Hepatocyte (in vitro differentiated cells): ENCODE measurements at regions not wholly inside any gene's neighbourhood (a gene's known extent, or its start where the extent isn't known, plus 50 kb on each side); places are given as distances from the start of the nearest gene placed in this dataset.

Source experiments
- DNase-seq: peaks from one replicate; pipeline ENCODE4 v3.0.0-alpha.2; 2016; ENCODE audit warnings: low spot score
- H2AFZ ChIP-seq: fragments of 200-600 bp; sonication (generic); 2 replicates; pipeline ENCODE4 v1.6.0; 2016; ENCODE audit warnings: antibody characterized with exemption, mild to moderate bottlenecking
- H3K27ac ChIP-seq: fragments of 200-600 bp; sonication (generic); 2 replicates; pipeline ENCODE4 v1.5.1; 2016; ENCODE audit warnings: mild to moderate bottlenecking
- H3K27me3 ChIP-seq: fragments of 200-600 bp; sonication (generic); 2 replicates; pipeline ENCODE4 v1.6.1; 2016
- H3K36me3 ChIP-seq: fragments of 200-600 bp; sonication (generic); replicated peaks from 2 replicates; pipeline ENCODE4 v1.5.1; 2016; ENCODE audit warnings: low read depth; ENCODE audit not compliant: insufficient read depth
- H3K4me1 ChIP-seq: fragments of 200-600 bp; sonication (generic); 2 replicates; pipeline ENCODE4 v1.5.1; 2016; ENCODE audit warnings: mild to moderate bottlenecking, moderate library complexity; ENCODE audit not compliant: insufficient read depth
- H3K4me2 ChIP-seq: fragments of 200-600 bp; sonication (generic); 2 replicates; pipeline ENCODE4 v1.6.0; 2016
- H3K4me3 ChIP-seq: fragments of 200-600 bp; sonication (generic); 2 replicates; pipeline ENCODE4 v1.5.1; 2016; ENCODE audit warnings: mild to moderate bottlenecking
- H3K79me2 ChIP-seq: fragments of 200-600 bp; sonication (generic); 2 replicates; pipeline ENCODE4 v1.6.0; 2017; ENCODE audit warnings: mild to moderate bottlenecking
- H3K9me2 ChIP-seq: fragments of 200-600 bp; sonication (generic); replicated peaks from 2 replicates; pipeline ENCODE4 v1.6.0; 2017; ENCODE audit warnings: mild to moderate bottlenecking; ENCODE audit not compliant: insufficient read depth
- H3K9me3 ChIP-seq: fragments of 200-600 bp; sonication (generic); 2 replicates; pipeline ENCODE4 v1.5.1; 2016; ENCODE audit warnings: low read depth, mild to moderate bottlenecking
- H4K20me1 ChIP-seq: fragments of 200-600 bp; sonication (generic); 2 replicates; pipeline ENCODE4 v1.6.0; 2016; ENCODE audit warnings: mild to moderate bottlenecking; ENCODE audit not compliant: insufficient read depth, poor library complexity, severe bottlenecking
- EZH2 ChIP-seq: fragments of 200-600 bp; sonication (generic); IDR thresholded peaks from 2 replicates; pipeline ENCODE4 v1.6.1; 2016; ENCODE audit warnings: antibody characterized with exemption, mild to moderate bottlenecking, borderline replicate concordance
- EZH2phosphoT487 ChIP-seq: fragments of 200-600 bp; sonication (generic); IDR thresholded peaks from one replicate; pipeline ENCODE4 v1.6.1; 2018; ENCODE audit warnings: antibody characterized with exemption, mild to moderate bottlenecking, low read depth, moderate library complexity; ENCODE audit not compliant: unreplicated experiment, severe bottlenecking
- WGBS: methylation state at CpG from one replicate; pipeline ENCODE4 v1.1.6; 2016; ENCODE audit warnings: low lambda C conversion rate; ENCODE audit errors: missing lambda C conversion rate; 5-methylcytosine and 5-hydroxymethylcytosine counted together
- TF ChIP-seq, protein P1 (sequence below): fragments of 200-600 bp; sonication (generic); IDR thresholded peaks from 2 replicates; pipeline ENCODE4 v1.5.1; 2016; ENCODE audit warnings: antibody characterized with exemption, mild to moderate bottlenecking; ENCODE audit not compliant: poor library complexity

DNA sequence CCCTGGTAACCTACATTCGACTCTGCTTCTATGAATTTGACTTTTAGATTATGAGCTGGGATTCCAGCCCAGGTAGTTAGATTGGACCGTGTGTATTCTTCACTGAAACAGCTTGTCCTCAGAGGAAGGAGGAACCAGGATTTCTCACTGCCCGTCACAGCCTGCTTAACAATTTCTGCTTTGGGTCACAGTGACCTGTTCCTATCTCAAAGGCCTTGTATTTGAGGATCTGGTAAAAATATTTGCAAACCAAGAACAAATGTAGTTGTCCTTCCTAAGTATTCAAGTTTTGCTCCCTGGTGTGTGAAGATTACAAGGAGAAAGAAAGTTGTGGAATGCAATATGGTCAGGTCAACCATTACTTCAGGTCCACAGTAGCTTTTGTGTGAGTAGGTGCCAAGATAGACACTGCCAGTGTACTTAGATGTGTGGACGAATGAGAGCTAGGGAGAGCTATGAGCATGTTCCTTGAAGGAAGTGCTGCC, 55.1 kb downstream of the KIF4B start:
- no peaks in the 10 kb centered on the region for H3K9me2 ChIP-seq
- no peaks in the 10 kb centered on the region for H3K79me2 ChIP-seq
- H3K27ac ChIP-seq: no peak overlapping the region
- no peaks in the 10 kb centered on the region for H3K4me1 ChIP-seq
- no peak overlapping the region for H3K4me2 ChIP-seq
- no peaks in the 10 kb centered on the region for H3K27me3 ChIP-seq
- H2AFZ ChIP-seq: no peak overlapping the region
- no peaks in the 10 kb centered on the region for H3K9me3 ChIP-seq
- TF ChIP-seq, protein P1, sequence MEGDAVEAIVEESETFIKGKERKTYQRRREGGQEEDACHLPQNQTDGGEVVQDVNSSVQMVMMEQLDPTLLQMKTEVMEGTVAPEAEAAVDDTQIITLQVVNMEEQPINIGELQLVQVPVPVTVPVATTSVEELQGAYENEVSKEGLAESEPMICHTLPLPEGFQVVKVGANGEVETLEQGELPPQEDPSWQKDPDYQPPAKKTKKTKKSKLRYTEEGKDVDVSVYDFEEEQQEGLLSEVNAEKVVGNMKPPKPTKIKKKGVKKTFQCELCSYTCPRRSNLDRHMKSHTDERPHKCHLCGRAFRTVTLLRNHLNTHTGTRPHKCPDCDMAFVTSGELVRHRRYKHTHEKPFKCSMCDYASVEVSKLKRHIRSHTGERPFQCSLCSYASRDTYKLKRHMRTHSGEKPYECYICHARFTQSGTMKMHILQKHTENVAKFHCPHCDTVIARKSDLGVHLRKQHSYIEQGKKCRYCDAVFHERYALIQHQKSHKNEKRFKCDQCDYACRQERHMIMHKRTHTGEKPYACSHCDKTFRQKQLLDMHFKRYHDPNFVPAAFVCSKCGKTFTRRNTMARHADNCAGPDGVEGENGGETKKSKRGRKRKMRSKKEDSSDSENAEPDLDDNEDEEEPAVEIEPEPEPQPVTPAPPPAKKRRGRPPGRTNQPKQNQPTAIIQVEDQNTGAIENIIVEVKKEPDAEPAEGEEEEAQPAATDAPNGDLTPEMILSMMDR: no peak
- TF ChIP-seq EZH2: no peak
- TF ChIP-seq EZH2phosphoT487: no peak
- no peak overlapping the region for H3K4me3 ChIP-seq
- 89% methylated on average over 4 of the region's 4 CpGs for WGBS
- no peaks in the 10 kb centered on the region for H4K20me1 ChIP-seq
- H3K36me3 ChIP-seq: no peaks in the 10 kb centered on the region
- no peak for DNase-seq

DNA sequence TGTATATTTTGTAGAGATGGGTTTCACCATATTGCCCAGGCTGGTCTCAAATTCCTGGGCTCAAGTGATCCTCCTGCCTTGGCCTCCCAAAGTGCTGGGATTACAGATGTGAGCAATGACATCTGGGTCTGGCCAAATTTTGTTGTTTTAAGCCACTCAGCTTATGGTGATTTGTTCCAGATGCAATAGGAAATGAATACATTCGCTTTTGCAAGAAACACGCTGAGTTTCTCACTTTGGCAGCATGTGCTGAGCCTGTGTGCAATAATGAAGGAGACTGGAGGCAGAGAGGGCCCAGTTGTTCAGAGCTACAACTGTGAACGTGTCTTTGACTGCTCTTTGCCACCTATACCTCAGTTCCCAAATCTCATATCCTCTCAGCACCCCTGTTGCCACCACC, 56.4 kb downstream of the KIF4B start:
- Histone ChIP-seq H4K20me1 (no peaks in the 10 kb centered on the region), H3K27me3 (no peaks in the 10 kb centered on the region), H3K9me2 (no peaks in the 10 kb centered on the region), H2AFZ (no peak overlapping the region), H3K4me3 (no peak overlapping the region), H3K36me3 (no peaks in the 10 kb centered on the region), H3K4me2 (no peak overlapping the region), H3K79me2 (no peaks in the 10 kb centered on the region), H3K4me1 (no peaks in the 10 kb centered on the region), H3K27ac (no peak overlapping the region), H3K9me3 (no peaks in the 10 kb centered on the region)
- TF ChIP-seq EZH2phosphoT487 (no peak), EZH2 (no peak)
- TF ChIP-seq, protein P1: no peak
- 75% methylated on average over 3 of the region's 3 CpGs for WGBS
- no peak for DNase-seq

DNA sequence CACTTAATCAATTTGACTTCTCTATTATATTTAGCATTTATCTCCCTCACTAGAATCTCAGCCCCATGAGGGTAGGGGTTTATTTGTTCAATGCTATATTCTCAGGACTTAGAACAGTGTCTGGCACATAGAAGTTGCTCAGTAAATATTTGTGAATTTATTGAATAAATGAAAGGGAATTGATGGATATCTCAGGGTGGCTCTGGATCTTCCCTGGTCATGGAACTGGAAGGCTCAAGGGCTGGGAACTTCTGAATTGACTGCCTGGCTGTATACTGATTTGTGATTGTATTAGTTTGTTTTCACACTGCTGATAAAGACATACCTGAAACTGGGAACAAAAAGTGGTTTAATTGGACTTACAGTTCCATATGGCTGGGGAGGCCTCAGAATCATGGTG, 57.2 kb downstream of the KIF4B start:
- H3K27me3 ChIP-seq: no peaks in the 10 kb centered on the region
- H3K27ac ChIP-seq: no peak overlapping the region
- H3K9me3 ChIP-seq: no peaks in the 10 kb centered on the region
- no peak for DNase-seq
- no peak overlapping the region for H2AFZ ChIP-seq
- TF ChIP-seq EZH2phosphoT487 (no peak), EZH2 (no peak)
- TF ChIP-seq, protein P1: no peak
- no peak overlapping the region for H3K4me2 ChIP-seq
- no peaks in the 10 kb centered on the region for H3K9me2 ChIP-seq
- H4K20me1 ChIP-seq: no peaks in the 10 kb centered on the region
- no peak overlapping the region for H3K4me3 ChIP-seq
- no peaks in the 10 kb centered on the region for H3K4me1 ChIP-seq
- H3K79me2 ChIP-seq: no peaks in the 10 kb centered on the region
- H3K36me3 ChIP-seq: no peaks in the 10 kb centered on the region

- Histone ChIP-seq H3K9me2 (no peaks in the 10 kb centered on the region), H3K4me2 (no peak overlapping the region), H2AFZ (no peak overlapping the region), H3K79me2 (no peaks in the 10 kb centered on the region), H4K20me1 (no peaks in the 10 kb centered on the region), H3K9me3 (no peaks in the 10 kb centered on the region), H3K27me3 (no peaks in the 10 kb centered on the region), H3K4me1 (no peaks in the 10 kb centered on the region), H3K36me3 (no peaks in the 10 kb centered on the region), H3K27ac (no peak overlapping the region), H3K4me3 (no peak overlapping the region)
- 98% methylated on average over 5 of the region's 5 CpGs for WGBS
- TF ChIP-seq, protein P1: no peak
- no peak for TF ChIP-seq EZH2phosphoT487
- no peak for TF ChIP-seq EZH2
- no peak for DNase-seq
Observed at GRCh38 chr5:155076379-155076778, 62.8 kb downstream of the KIF4B start.
